Thymus (tissue), 11 donors: ENCODE measurements at regions not wholly inside any gene's neighbourhood (a gene's known extent, or its start where the extent isn't known, plus 50 kb on each side); places are given as distances from the start of the nearest gene placed in this dataset.
"Not testable (repeated sequence)": the region's sequence is repeated elsewhere in the genome, so short reads cannot be mapped to it uniquely, and the experiment has no call there.

Experiments used
- DNase-seq, 9 donors: peaks; one replicate each; pipeline ENCODE4 v3.0.0-alpha.2; 2013; ENCODE audit warnings: low spot score in 9 of 9, low read depth in 6 of 9, missing footprints in 1 of 9
- H3K27ac ChIP-seq, 2 donors: one replicate each; pipeline ENCODE4 v1.5.1; 2013; ENCODE audit warnings: control low read depth in 1 of 2, low read depth in 1 of 2, low read length in 1 of 2, mild to moderate bottlenecking in 1 of 2, moderate library complexity in 1 of 2
- H3K27me3 ChIP-seq, 2 donors: one replicate each; pipeline ENCODE4 v1.5.1; 2013; ENCODE audit warnings: low read length in 1 of 2; ENCODE audit not compliant: control insufficient read depth in 2 of 2, insufficient read depth in 1 of 2
- H3K36me3 ChIP-seq, 2 donors: one replicate each; pipeline ENCODE4 v1.5.1; 2013; ENCODE audit warnings: low read length in 1 of 2, mild to moderate bottlenecking in 1 of 2, moderate library complexity in 1 of 2; ENCODE audit not compliant: control insufficient read depth in 2 of 2, insufficient read depth in 2 of 2
- H3K4me1 ChIP-seq, 2 donors: one replicate each; pipeline ENCODE4 v1.5.1; 2013; ENCODE audit warnings: low read length in 2 of 2; ENCODE audit not compliant: control insufficient read depth in 2 of 2, insufficient read depth in 2 of 2
- H3K4me3 ChIP-seq, 2 donors: one replicate each; pipeline ENCODE4 v1.5.1; 2013; ENCODE audit warnings: low read length in 2 of 2, control low read depth in 1 of 2, mild to moderate bottlenecking in 1 of 2
- H3K9me3 ChIP-seq, 2 donors: one replicate each; pipeline ENCODE4 v1.5.1; 2013; ENCODE audit warnings: low read length in 1 of 2, mild to moderate bottlenecking in 1 of 2; ENCODE audit not compliant: control insufficient read depth in 2 of 2, insufficient read depth in 1 of 2
- WGBS: extraction: QIAGEN DNeasy Blood & Tissue Kit; methylation state at CpG from one replicate; pipeline ENCODE4 v1.1.7; 2013; 5-methylcytosine and 5-hydroxymethylcytosine counted together
- donor health status: healthy.

DNA sequence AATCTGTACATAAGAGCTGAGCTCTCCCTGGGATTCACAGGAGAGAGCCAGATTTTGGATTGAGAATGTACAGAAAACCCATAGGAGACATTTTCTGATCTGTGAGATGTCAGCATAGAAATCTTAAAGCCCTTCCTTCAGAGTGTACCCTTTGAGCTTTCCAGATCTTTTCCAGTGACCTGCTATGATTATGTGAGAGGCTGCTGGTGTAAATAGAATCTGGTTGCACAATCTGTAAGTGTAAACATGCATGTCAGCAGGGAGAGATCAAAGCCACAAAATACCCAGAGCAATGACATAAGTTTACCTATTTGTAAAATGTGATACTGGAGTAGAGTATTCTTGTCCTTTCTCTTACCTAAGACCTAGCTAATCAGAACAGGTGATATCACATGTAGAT lies 471.9 kb downstream of the FOXD4L5 start:
- H3K27ac ChIP-seq = not testable (repeated sequence)

DNA sequence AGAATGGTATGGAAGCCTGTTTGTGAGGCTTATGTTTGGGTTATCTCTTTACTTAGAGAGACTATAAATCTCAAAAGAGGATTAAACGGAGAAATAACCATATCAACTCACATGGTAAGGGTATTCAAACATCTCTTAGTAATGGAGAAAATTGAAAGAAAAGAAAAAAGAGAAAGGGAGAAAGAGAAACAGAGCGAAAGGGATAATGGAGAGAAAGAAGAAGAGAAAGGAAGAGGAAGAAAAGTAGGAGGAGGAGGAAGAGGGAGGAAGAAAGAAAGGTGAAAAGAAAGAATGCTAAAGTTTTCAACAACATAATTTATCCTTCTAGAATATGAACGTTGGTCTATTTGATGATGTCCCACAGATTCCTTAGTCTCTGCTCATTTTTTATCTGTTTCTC lies 506.3 kb downstream of the FOXD4L5 start:
- H3K36me3 ChIP-seq, DNase-seq, H3K4me3 ChIP-seq, H3K4me1 ChIP-seq, H3K27ac ChIP-seq, H3K9me3 ChIP-seq, H3K27me3 ChIP-seq: not testable (repeated sequence)
- WGBS = 96% methylated on average over 2 of the region's 3 CpGs

More for the DNA sequence above, 471.9 kb downstream of the FOXD4L5 start:
- H3K4me3 ChIP-seq, H3K4me1 ChIP-seq, DNase-seq, H3K27me3 ChIP-seq, H3K36me3 ChIP-seq, H3K9me3 ChIP-seq: not testable (repeated sequence)

DNA sequence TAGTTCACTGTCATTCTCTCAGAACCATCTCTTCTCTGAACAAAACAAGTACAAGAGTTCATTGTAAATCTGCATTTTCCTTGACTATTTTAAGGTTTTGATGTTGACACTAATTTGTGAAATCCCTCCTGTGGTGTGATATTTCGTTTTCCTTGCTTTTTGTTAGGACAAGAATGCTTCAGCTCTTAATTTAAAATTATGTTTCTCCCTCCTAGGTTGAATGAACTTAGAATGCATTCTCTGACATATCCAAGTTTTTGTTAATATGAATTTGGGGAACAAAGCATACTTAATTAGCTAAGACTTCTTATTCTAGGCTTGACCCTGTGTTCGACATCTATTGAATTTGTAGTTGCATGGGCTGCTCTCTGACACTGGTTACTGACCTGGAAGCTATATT lies 508.7 kb downstream of the FOXD4L5 start:
- H3K27ac ChIP-seq, DNase-seq, H3K36me3 ChIP-seq, H3K4me3 ChIP-seq, H3K9me3 ChIP-seq, H3K4me1 ChIP-seq: not testable (repeated sequence)
- WGBS = 21% methylated on average over 1 of the region's 2 CpGs
- peaks cover 0 to 18% of the 10 kb centered on the region in 2 donors for H3K27me3 ChIP-seq

DNA sequence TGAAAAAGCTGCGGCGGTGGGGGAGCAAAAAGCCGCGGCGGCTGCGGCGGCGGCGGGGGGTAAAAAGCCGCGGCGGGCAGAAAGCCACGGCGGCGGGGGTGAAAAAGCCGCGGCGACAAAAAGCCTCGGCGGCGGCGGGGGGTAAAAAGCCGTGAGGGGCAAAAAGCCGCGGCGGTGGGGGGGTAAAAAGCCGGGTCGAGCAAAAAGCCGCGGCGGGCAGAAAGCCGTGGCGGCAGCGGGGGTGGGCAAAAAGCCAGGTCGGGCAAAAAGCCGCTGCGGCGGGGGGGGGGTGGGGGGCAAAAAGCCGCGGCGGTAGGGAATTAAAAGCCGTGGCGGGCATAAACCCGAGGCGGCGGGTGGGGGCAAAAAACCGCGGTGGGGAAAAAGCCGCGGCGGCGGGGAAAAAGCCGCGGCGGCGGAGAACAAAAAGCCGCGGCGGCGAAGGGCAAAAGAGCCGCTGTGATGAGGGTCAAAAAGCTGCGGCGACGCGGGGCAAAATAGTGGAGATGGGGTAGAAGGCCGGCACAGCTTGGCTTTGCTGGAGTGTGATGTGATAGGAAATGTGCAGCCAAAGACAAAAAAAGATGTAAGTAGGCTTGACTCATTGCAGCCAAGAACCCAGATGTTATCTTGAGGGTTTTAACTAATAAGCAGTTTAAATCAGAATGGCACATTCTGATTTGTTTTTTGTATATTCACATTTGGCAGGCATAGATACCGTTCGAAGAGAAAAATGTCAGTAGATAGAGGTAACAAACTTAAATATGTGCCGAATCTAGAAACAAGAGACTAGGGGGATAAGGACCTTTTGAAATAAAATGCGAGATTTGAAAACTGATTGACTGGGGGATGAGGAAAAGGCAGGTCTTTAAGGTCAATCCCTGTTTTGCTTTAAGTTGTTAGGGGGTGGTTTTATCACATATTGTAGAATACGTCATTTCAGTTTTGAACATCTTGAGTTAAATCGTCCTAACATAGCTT lies 509.9 kb downstream of the FOXD4L5 start:
- WGBS = 3% methylated on average over 69 of the region's 72 CpGs
- not testable (repeated sequence) for H3K4me3 ChIP-seq, H3K9me3 ChIP-seq, H3K36me3 ChIP-seq, H3K4me1 ChIP-seq, H3K27ac ChIP-seq
- H3K27me3 ChIP-seq = peaks cover 0 to 18% of the 10 kb centered on the region in 2 donors
- DNase-seq = peak in 1 of 9 donors; percentile 24

DNA sequence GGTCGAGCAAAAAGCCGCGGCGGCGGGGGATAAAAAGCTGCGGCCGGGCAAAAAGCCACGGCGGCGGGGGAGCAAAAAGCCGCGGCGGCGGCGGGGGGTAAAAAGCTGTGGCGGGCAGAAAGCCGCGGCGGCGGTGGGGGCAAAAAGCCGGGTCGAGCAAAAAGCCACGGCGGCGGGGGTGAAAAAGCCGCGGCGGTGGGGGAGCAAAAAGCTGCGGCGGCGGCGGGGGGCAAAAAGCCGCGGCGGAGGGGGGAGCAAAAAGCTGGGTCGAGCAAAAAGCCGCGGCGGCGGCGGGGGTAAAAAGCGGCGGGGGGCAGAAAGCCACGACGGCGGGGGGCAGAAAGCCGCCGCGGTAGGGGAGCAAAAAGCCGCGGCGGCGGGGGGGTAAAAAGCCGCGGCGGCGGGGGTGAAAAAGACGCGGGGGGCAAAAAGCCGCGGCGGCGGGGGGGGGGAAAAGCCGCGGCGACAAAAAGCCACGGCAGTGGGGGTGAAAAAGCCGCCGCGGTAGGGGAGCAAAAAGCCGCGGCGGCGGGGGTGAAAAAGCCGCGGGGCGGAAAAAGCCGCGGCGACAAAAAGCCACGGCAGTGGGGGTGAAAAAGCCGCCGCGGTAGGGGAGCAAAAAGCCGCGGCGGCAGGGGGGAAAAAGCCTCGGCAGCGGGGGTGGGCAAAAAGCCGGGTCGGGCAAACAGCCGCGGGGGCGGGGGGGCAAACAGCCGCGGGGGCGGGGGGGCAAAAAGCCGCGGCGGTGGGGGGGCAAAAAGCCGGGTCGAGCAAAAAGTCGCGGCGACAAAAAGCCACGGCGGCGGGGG lies 510.8 kb downstream of the FOXD4L5 start:
- H3K4me1 ChIP-seq, H3K36me3 ChIP-seq, H3K4me3 ChIP-seq, H3K9me3 ChIP-seq, H3K27ac ChIP-seq: not testable (repeated sequence)
- peaks cover 0 to 18% of the 10 kb centered on the region in 2 donors for H3K27me3 ChIP-seq
- peak in 1 of 9 donors; percentile 29 for DNase-seq
- 4% methylated on average over 91 of the region's 108 CpGs for WGBS

DNA sequence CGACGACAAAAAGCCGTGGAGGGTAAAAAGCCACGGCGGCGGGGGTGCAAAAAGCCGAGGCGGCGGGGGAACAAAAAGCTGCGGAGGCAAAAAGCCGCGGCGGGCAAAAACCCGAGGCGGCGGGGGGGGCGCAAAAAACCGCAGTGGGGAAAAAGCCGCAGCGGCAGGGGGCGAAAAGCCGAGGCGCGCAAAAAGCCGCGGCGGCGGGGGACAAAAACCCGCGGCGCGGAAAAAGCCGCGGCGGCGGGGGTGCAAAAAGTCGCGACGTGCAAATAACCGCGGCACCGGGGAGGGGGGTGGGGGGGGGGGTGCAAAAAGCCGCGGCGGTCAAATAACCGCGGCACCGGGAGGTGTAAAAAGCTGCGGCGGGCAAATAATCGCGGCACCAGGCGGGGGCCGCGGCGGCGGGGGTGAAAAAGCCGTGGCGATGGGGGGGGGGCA lies 511.5 kb downstream of the FOXD4L5 start:
- peaks cover 0 to 18% of the 10 kb centered on the region in 2 donors for H3K27me3 ChIP-seq
- DNase-seq = peak in 1 of 9 donors; percentile 10
- whole genome bisulfite sequencing = 2% methylated on average over 52 of the region's 59 CpGs
- no peak overlapping the region for H3K27ac ChIP-seq
- H3K9me3 ChIP-seq = no peaks in the 10 kb centered on the region
- H3K4me3 ChIP-seq = peak overlapping the region in 1 of 2 donors; percentile 21
- H3K4me1 ChIP-seq = no peaks in the 10 kb centered on the region
- H3K36me3 ChIP-seq = no peaks in the 10 kb centered on the region

DNA sequence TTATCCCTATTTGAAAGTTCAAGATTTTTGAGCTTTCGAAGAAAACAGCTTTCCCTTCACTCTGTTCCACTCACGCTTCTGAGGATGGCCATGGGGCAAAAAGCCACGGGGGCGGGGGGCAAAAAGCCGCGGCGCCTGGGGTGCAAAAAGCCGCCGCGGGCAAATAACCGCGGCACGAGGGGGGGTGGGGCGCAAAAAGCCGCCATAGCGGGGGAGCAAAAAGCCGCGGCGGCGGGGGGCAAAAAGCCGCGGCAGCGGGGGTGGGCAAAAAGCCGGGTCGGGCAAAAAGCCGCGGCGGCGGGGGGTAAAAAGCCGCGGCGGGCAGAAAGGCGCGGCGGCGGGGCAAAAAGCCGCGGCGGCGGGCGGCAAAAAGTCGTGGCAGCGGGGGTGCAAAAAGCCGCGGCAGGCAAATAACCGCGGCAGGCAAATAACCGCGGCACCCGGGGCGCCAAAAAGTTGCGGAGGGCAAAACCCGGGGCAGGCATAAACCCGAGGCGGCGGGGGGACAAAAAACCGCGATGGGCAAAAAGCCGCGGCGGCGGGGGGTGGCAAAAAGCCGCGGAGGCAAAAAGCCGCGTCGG lies 512.2 kb downstream of the FOXD4L5 start:
- WGBS = under 1% methylated on average over 49 of the region's 67 CpGs
- H3K27me3 ChIP-seq = peaks cover 0 to 18% of the 10 kb centered on the region in 2 donors
- DNase-seq = peak in 1 of 9 donors; percentile 0
- not testable (repeated sequence) for H3K27ac ChIP-seq, H3K9me3 ChIP-seq, H3K4me3 ChIP-seq, H3K4me1 ChIP-seq, H3K36me3 ChIP-seq

DNA sequence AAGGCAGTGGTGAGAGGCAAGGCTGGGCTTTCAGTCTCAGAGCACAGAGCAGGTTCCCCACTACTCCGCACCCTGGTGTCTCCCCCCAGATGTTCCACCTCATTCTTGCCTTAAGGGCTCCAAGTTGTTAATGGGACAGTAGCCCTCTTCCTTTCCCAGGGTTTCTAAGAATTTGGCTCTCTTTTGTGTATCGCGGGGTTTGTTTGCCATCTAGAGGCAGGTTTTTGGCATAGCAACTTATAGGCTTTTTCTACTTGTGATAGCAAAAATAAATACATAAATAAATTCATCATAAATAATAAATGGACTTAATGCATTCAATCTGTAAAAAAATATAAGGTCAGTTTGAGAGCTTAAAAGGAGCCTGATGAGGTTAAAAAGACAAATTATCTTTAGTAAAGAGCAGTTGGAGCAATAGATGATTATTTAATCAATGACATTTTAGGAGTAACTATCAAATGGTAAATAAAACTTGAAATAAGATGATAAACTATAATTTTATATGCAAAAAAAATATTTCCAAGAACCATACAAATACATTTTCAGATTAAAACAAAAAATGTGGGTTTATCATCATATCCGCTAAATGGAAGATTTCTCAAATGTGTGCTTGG lies 512.8 kb downstream of the FOXD4L5 start:
- H3K4me1 ChIP-seq, H3K9me3 ChIP-seq, H3K27ac ChIP-seq, H3K36me3 ChIP-seq, DNase-seq, H3K4me3 ChIP-seq: not testable (repeated sequence)
- H3K27me3 ChIP-seq = peaks cover 0 to 18% of the 10 kb centered on the region in 2 donors
- WGBS = 0% methylated on average over 2 of the region's 4 CpGs
